Activated CD8-positive, alpha-beta memory T cell treated with anti-CD3 and anti-CD28 coated beads, Interleukin-2, amount 10 ng/mL, durations not matched to agents 7 days and 5 days (primary cell): ENCODE measurements at regions not wholly inside any gene's neighbourhood (a gene's known extent, or its start where the extent isn't known, plus 50 kb on each side); places are given as distances from the start of the nearest gene placed in this dataset.

Experiments
- ATAC-seq: fragments of 150-1000 bp; cut with Tn5 transposase; one replicate; pipeline ENCODE4 v1.10.0; 2021; ENCODE audit warnings: moderate library complexity
- CTCF ChIA-PET: fragments of 350-600 bp; sonication (Branson Sonifier 250); formaldehyde crosslinking; loops from one replicate; lab custom pipeline; 2021; ENCODE audit warnings: antibody characterized with exemption; lab: Charles Lee
- DNase-seq: peaks from one replicate; pipeline ENCODE4 v3.0.0-alpha.2; 2020
- H3K27ac Mint-ChIP-seq: one replicate; pipeline ENCODE4 v1.8.0; 2021; ENCODE audit warnings: mild to moderate bottlenecking, mixed read lengths
- H3K27me3 Mint-ChIP-seq: one replicate; pipeline ENCODE4 v1.8.0; 2021; ENCODE audit warnings: mixed read lengths
- H3K36me3 Mint-ChIP-seq: one replicate; pipeline ENCODE4 v1.8.0; 2021; ENCODE audit warnings: mild to moderate bottlenecking, mixed read lengths
- H3K4me1 Mint-ChIP-seq: one replicate; pipeline ENCODE4 v1.8.0; 2021; ENCODE audit warnings: mixed read lengths
- H3K4me3 Mint-ChIP-seq: one replicate; pipeline ENCODE4 v1.8.0; 2021; ENCODE audit warnings: mild to moderate bottlenecking, moderate library complexity, mixed read lengths
- H3K9me3 Mint-ChIP-seq: one replicate; pipeline ENCODE4 v1.8.0; 2022; ENCODE audit warnings: low read depth, mixed read lengths

- H3K27me3 Mint-ChIP-seq, result no peaks in the 10 kb centered on the region
- ATAC-seq (no peak), DNase-seq (no peak)
- CTCF ChIA-PET, result no interaction called here
- no peaks in the 10 kb centered on the region for H3K9me3 Mint-ChIP-seq
- no peaks in the 10 kb centered on the region for H3K36me3 Mint-ChIP-seq
- no peak overlapping the region for H3K27ac Mint-ChIP-seq
- H3K4me1 Mint-ChIP-seq, result no peaks in the 10 kb centered on the region
- no peak overlapping the region for H3K4me3 Mint-ChIP-seq
These were observed 335.4 kb upstream of the RAG2 start for GRCh38 chr11:36933481-36933880.

GRCh38 chr11:36931139-36931538, 333.1 kb upstream of the RAG2 start:
- DNase-seq, result no peak
- H3K4me3 Mint-ChIP-seq, result no peak overlapping the region
- H3K27me3 Mint-ChIP-seq, result no peaks in the 10 kb centered on the region
- no peaks in the 10 kb centered on the region for H3K36me3 Mint-ChIP-seq
- H3K9me3 Mint-ChIP-seq, result peaks cover 2% of the 10 kb centered on the region
- ATAC-seq, result no peak
- CTCF ChIA-PET, result no interaction called here
- no peak overlapping the region for H3K27ac Mint-ChIP-seq
- no peaks in the 10 kb centered on the region for H3K4me1 Mint-ChIP-seq

- Mint-ChIP-seq H3K27ac (no peak overlapping the region), H3K36me3 (no peaks in the 10 kb centered on the region), H3K4me1 (no peaks in the 10 kb centered on the region), H3K4me3 (no peak overlapping the region), H3K27me3 (no peaks in the 10 kb centered on the region), H3K9me3 (peaks cover 2% of the 10 kb centered on the region)
- DNase-seq, result no peak
- no peak for ATAC-seq
- CTCF ChIA-PET, result no interaction called here
These were observed 332.2 kb upstream of the RAG2 start for GRCh38 chr11:36930256-36930655.

- ATAC-seq (no peak), DNase-seq (no peak)
- Mint-ChIP-seq H3K4me1 (no peaks in the 10 kb centered on the region), H3K36me3 (no peaks in the 10 kb centered on the region), H3K27me3 (no peaks in the 10 kb centered on the region), H3K27ac (no peak overlapping the region), H3K9me3 (peaks cover 2% of the 10 kb centered on the region), H3K4me3 (no peak overlapping the region)
- CTCF ChIA-PET, result no interaction called here
These were observed 331.4 kb upstream of the RAG2 start for GRCh38 chr11:36929401-36929800.

GRCh38 chr11:36928621-36929020, 330.6 kb upstream of the RAG2 start:
- no peak for ATAC-seq
- no peak for DNase-seq
- Mint-ChIP-seq H3K36me3 (no peaks in the 10 kb centered on the region), H3K9me3 (peaks cover 2% of the 10 kb centered on the region), H3K4me1 (no peaks in the 10 kb centered on the region), H3K27me3 (no peaks in the 10 kb centered on the region), H3K4me3 (no peak overlapping the region), H3K27ac (no peak overlapping the region)
- CTCF ChIA-PET, result no interaction called here

GRCh38 chr11:36899800-36900199, 301.8 kb upstream of the RAG2 start:
- ATAC-seq, result no peak
- DNase-seq, result no peak
- no peak overlapping the region for H3K4me3 Mint-ChIP-seq
- peaks cover under 1% of the 10 kb centered on the region for H3K9me3 Mint-ChIP-seq
- H3K27ac Mint-ChIP-seq, result no peak overlapping the region
- no peaks in the 10 kb centered on the region for H3K27me3 Mint-ChIP-seq
- CTCF ChIA-PET, result no interaction called here
- H3K4me1 Mint-ChIP-seq, result no peaks in the 10 kb centered on the region
- no peaks in the 10 kb centered on the region for H3K36me3 Mint-ChIP-seq

- ATAC-seq (no peak), DNase-seq (no peak)
- no peak overlapping the region for H3K4me3 Mint-ChIP-seq
- H3K27ac Mint-ChIP-seq, result no peak overlapping the region
- H3K27me3 Mint-ChIP-seq, result no peaks in the 10 kb centered on the region
- H3K9me3 Mint-ChIP-seq, result no peaks in the 10 kb centered on the region
- CTCF ChIA-PET, result no interaction called here
- no peaks in the 10 kb centered on the region for H3K36me3 Mint-ChIP-seq
- no peaks in the 10 kb centered on the region for H3K4me1 Mint-ChIP-seq
These were observed 292.8 kb upstream of the RAG2 start for GRCh38 chr11:36890841-36891240.

GRCh38 chr11:36890121-36890679, 292.2 kb upstream of the RAG2 start:
- H3K9me3 Mint-ChIP-seq, result no peaks in the 10 kb centered on the region
- H3K4me1 Mint-ChIP-seq, result no peaks in the 10 kb centered on the region
- no peaks in the 10 kb centered on the region for H3K27me3 Mint-ChIP-seq
- no peak overlapping the region for H3K27ac Mint-ChIP-seq
- CTCF ChIA-PET, result no interaction called here
- no peak overlapping the region for H3K4me3 Mint-ChIP-seq
- no peak for ATAC-seq
- DNase-seq, result no peak
- no peaks in the 10 kb centered on the region for H3K36me3 Mint-ChIP-seq

- DNase-seq (no peak), ATAC-seq (no peak)
- Mint-ChIP-seq H3K9me3 (no peaks in the 10 kb centered on the region), H3K27ac (no peak overlapping the region), H3K4me1 (no peaks in the 10 kb centered on the region), H3K36me3 (no peaks in the 10 kb centered on the region), H3K4me3 (no peak overlapping the region), H3K27me3 (no peaks in the 10 kb centered on the region)
- CTCF ChIA-PET, result no interaction called here
These were observed 287.1 kb upstream of the RAG2 start for GRCh38 chr11:36885154-36885553.

GRCh38 chr11:36878737-36879136, 280.7 kb upstream of the RAG2 start:
- H3K27ac Mint-ChIP-seq, result no peak overlapping the region
- DNase-seq (no peak), ATAC-seq (no peak)
- no peaks in the 10 kb centered on the region for H3K36me3 Mint-ChIP-seq
- peaks cover 2% of the 10 kb centered on the region for H3K9me3 Mint-ChIP-seq
- H3K27me3 Mint-ChIP-seq, result no peaks in the 10 kb centered on the region
- no peaks in the 10 kb centered on the region for H3K4me1 Mint-ChIP-seq
- CTCF ChIA-PET, result no interaction called here
- no peak overlapping the region for H3K4me3 Mint-ChIP-seq

- H3K9me3 Mint-ChIP-seq, result peaks cover 2% of the 10 kb centered on the region
- ATAC-seq (no peak), DNase-seq (no peak)
- H3K36me3 Mint-ChIP-seq, result no peaks in the 10 kb centered on the region
- H3K27me3 Mint-ChIP-seq, result no peaks in the 10 kb centered on the region
- CTCF ChIA-PET, result no interaction called here
- no peak overlapping the region for H3K4me3 Mint-ChIP-seq
- H3K27ac Mint-ChIP-seq, result no peak overlapping the region
- H3K4me1 Mint-ChIP-seq, result no peaks in the 10 kb centered on the region
These were observed 279.1 kb upstream of the RAG2 start for GRCh38 chr11:36877149-36877548.

GRCh38 chr11:36876266-36876665, 278.2 kb upstream of the RAG2 start:
- Mint-ChIP-seq H3K4me1 (no peaks in the 10 kb centered on the region), H3K27me3 (no peaks in the 10 kb centered on the region), H3K4me3 (no peak overlapping the region), H3K36me3 (no peaks in the 10 kb centered on the region), H3K27ac (no peak overlapping the region), H3K9me3 (peaks cover 2% of the 10 kb centered on the region)
- ATAC-seq (no peak), DNase-seq (no peak)
- CTCF ChIA-PET, result no interaction called here

GRCh38 chr11:36874291-36874690, 276.3 kb upstream of the RAG2 start:
- no peaks in the 10 kb centered on the region for H3K4me1 Mint-ChIP-seq
- no peaks in the 10 kb centered on the region for H3K27me3 Mint-ChIP-seq
- DNase-seq, result no peak
- no peak overlapping the region for H3K4me3 Mint-ChIP-seq
- H3K36me3 Mint-ChIP-seq, result no peaks in the 10 kb centered on the region
- no peak overlapping the region for H3K27ac Mint-ChIP-seq
- no peaks in the 10 kb centered on the region for H3K9me3 Mint-ChIP-seq
- CTCF ChIA-PET, result no interaction called here
- ATAC-seq, result no peak

- no peak for ATAC-seq
- no peaks in the 10 kb centered on the region for H3K9me3 Mint-ChIP-seq
- no peak overlapping the region for H3K27ac Mint-ChIP-seq
- CTCF ChIA-PET, result no interaction called here
- no peak for DNase-seq
- H3K4me1 Mint-ChIP-seq, result no peaks in the 10 kb centered on the region
- H3K4me3 Mint-ChIP-seq, result no peak overlapping the region
- no peaks in the 10 kb centered on the region for H3K27me3 Mint-ChIP-seq
- no peaks in the 10 kb centered on the region for H3K36me3 Mint-ChIP-seq
These were observed 272.3 kb upstream of the RAG2 start for GRCh38 chr11:36870361-36870760.

GRCh38 chr11:36868380-36868779, 270.3 kb upstream of the RAG2 start:
- DNase-seq (no peak), ATAC-seq (no peak)
- no peaks in the 10 kb centered on the region for H3K9me3 Mint-ChIP-seq
- H3K36me3 Mint-ChIP-seq, result no peaks in the 10 kb centered on the region
- no peaks in the 10 kb centered on the region for H3K4me1 Mint-ChIP-seq
- CTCF ChIA-PET, result no interaction called here
- H3K4me3 Mint-ChIP-seq, result no peak overlapping the region
- no peak overlapping the region for H3K27ac Mint-ChIP-seq
- no peaks in the 10 kb centered on the region for H3K27me3 Mint-ChIP-seq
